ENCODE measurements at regions not wholly inside any gene's neighbourhood (a gene's known extent, or its start where the extent isn't known, plus 50 kb on each side); places are given as distances from the start of the nearest gene placed in this dataset.

DNA sequence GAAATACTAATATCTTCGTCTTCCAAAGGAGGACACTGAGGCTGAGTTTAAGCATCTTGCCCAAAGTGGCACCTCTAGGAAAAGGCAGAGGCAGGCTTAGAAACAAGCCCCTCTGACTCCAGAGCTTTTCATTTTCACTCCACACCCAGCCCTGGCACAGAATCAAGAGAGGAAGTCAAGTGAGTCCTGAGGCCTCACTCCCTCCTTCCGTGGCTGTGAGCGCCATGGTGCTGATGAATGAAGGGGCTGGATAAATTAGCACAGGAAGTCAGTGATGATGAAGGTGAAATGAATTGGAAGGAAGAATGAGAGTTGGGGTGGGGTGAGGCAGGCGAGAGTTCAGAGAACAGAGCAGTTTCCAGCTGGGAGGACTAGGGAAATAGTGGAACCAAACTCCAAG is 179.3 kb downstream of the TMEM132E start:
- no peak for DNase-seq (ENCODE audit: low spot score)
- TF ChIP-seq, protein P1, sequence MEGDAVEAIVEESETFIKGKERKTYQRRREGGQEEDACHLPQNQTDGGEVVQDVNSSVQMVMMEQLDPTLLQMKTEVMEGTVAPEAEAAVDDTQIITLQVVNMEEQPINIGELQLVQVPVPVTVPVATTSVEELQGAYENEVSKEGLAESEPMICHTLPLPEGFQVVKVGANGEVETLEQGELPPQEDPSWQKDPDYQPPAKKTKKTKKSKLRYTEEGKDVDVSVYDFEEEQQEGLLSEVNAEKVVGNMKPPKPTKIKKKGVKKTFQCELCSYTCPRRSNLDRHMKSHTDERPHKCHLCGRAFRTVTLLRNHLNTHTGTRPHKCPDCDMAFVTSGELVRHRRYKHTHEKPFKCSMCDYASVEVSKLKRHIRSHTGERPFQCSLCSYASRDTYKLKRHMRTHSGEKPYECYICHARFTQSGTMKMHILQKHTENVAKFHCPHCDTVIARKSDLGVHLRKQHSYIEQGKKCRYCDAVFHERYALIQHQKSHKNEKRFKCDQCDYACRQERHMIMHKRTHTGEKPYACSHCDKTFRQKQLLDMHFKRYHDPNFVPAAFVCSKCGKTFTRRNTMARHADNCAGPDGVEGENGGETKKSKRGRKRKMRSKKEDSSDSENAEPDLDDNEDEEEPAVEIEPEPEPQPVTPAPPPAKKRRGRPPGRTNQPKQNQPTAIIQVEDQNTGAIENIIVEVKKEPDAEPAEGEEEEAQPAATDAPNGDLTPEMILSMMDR (IDR thresholded peaks at IDR 0.05; ENCODE audit: extremely low read depth, insufficient read depth, missing control alignments), result no peak

DNA sequence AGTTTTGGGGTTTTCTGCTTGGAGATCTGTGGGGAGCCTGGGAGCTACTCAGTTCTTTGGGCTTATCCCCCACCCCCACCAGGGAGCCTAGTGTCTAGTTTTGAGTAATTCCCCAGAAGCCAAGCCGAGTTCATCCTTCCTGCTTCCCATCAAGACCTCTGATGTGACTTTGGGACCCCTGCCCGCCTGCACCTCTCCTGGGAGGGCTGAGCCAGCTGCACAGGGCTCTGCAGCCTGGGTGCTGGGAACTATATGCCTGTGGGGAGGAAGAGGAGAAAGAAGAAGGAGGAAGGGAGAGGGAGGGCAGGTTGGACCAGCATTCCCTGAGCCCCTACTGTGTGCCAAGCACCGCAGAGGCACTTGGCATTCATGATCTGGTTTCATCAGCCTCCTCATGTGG is 178.9 kb downstream of the TMEM132E start:
- DNase-seq (ENCODE audit: low spot score), result no peak
- TF ChIP-seq, protein P1 (IDR thresholded peaks at IDR 0.05; ENCODE audit: extremely low read depth, insufficient read depth, missing control alignments), result no peak
- in situ Hi-C loops (cut with MboI; ENCODE audit: low pct_unique_long_range_greater_than_20kb, low sequenced_read_pairs, unreplicated experiment), result no loop called here

More for the DNA sequence above, 179.3 kb downstream of the TMEM132E start:
- in situ Hi-C loops (cut with MboI; ENCODE audit: low pct_unique_long_range_greater_than_20kb, low sequenced_read_pairs, unreplicated experiment), result no loop called here

DNA sequence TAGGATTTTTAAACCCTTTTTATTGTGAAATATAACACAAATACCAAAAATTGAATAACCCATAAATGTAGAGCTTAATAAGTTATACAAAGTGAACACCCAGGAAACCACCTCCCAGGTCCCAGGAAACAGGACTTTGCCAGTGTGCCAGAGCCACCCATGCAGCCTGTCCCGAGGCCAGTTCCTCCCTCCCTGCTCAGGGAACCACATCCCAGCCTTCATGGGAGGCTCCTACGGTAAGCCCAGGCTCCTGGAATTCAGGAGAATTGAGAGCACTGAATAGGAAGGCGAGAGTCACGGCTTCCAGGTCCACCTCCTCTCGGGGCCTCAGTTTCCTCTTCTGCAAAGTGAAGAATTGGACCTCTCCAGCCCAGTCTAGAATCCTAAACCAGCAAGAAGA is 178.2 kb downstream of the TMEM132E start:
- TF ChIP-seq, protein P1 (IDR thresholded peaks at IDR 0.05; ENCODE audit: extremely low read depth, insufficient read depth, missing control alignments), result no peak
- no peak for DNase-seq (ENCODE audit: low spot score)
- in situ Hi-C loops (cut with MboI; ENCODE audit: low pct_unique_long_range_greater_than_20kb, low sequenced_read_pairs, unreplicated experiment), result no loop called here

DNA sequence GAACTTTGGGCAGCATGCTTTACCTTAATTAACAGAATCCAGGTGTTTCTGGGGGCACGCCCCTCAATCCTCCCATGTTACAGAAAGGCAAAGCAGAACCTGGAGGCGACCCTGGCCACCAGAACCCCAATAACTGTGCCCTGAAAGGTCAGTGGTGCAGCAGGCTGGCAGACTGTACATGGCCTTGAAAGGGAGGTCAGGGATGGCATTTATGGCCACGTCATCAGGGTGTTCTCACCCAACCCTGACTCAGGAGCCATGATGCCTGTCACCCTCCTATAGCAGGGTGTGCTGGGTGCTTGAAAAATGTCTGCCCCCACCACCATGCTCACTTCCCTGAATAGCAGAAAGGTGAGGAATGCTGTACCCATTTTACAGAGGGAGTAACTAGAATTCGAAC is 177.7 kb downstream of the TMEM132E start:
- in situ Hi-C loops (cut with MboI; ENCODE audit: low pct_unique_long_range_greater_than_20kb, low sequenced_read_pairs, unreplicated experiment), result no loop called here
- TF ChIP-seq, protein P1 (IDR thresholded peaks at IDR 0.05; ENCODE audit: extremely low read depth, insufficient read depth, missing control alignments), result no peak
- no peak for DNase-seq (ENCODE audit: low spot score)

DNA sequence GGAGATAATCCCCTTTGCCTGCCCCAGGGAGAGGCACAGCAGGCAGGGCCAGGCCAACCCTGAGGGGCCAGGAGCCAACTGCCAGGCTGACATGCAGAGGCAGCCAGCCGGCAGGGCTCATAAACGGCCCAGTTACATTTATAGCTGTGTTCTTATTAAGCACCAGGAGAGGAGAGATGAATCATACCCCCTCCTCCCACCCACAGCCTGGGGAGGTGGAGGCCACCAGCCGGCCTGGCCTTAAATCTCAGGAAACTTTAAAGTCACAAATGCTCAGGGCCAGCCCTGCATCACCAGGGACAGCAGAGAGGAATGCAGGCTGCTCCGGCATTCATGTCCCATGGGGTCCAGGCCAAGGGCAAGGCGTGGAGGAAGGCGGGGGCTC is 177.2 kb downstream of the TMEM132E start:
- no peak for DNase-seq (ENCODE audit: low spot score)
- in situ Hi-C loops (cut with MboI; ENCODE audit: low pct_unique_long_range_greater_than_20kb, low sequenced_read_pairs, unreplicated experiment), result no loop called here

DNA sequence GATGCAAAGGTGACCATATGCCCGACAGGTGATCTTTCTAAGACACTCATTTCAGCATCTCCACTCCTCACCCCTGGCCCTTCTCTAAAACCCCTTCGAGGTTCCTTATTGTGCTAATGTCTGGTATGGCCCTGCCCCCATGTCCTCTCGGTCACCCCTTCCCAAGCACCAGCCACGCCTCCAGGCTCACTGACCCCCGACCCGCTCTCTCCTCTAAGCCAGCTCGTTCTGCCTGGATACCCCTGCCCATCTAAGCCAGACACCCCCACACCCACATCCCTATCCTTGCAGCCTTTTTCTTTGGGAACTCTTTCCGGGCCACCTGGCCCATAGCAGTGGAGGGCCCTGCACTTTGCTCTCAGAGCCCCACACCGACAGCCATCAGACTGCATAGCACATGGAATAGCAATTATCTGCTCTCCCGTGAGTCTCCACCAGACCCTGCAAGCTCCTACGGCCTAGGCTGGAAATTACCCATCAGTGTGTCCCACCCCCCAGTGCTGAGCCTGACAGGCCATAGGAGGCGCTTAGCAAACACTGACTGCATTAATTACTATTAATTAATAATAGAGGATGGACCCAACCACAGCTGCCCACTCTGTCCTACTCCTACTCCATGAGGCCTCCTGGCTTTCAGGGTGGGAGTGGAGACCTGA is 176.7 kb downstream of the TMEM132E start:
- in situ Hi-C loops (cut with MboI; ENCODE audit: low pct_unique_long_range_greater_than_20kb, low sequenced_read_pairs, unreplicated experiment), result no loop called here
- DNase-seq (ENCODE audit: low spot score), result no peak

More for the DNA sequence above, 177.2 kb downstream of the TMEM132E start:
- TF ChIP-seq, protein P1 (IDR thresholded peaks at IDR 0.05; ENCODE audit: extremely low read depth, insufficient read depth, missing control alignments), result no peak

More for the DNA sequence above, 176.7 kb downstream of the TMEM132E start:
- TF ChIP-seq, protein P1 (IDR thresholded peaks at IDR 0.05; ENCODE audit: extremely low read depth, insufficient read depth, missing control alignments), result no peak

All from GM13977 (cell line).